Tibial artery (tissue), 4 donors: ENCODE measurements at regions not wholly inside any gene's neighbourhood (a gene's known extent, or its start where the extent isn't known, plus 50 kb on each side); places are given as distances from the start of the nearest gene placed in this dataset.

Experiments used
- DNase-seq, 2 donors: peaks; one replicate each; pipeline ENCODE4 v3.0.0-alpha.2; 2019
- H3K27ac ChIP-seq, 2 donors: fragments of 200-600 bp; sonication (generic) in 1 of 2; 1 replicate in 1 of 2; 2 replicates in 1 of 2; pipeline ENCODE4 v1.5.1; 2018 to 2019; ENCODE audit warnings: mild to moderate bottlenecking in 1 of 2
- H3K27me3 ChIP-seq, 2 donors: fragments of 200-600 bp; sonication (generic) in 1 of 2; one replicate each; pipeline versions ENCODE4 v1.5.1 to v1.6.0; 2016 to 2019
- H3K36me3 ChIP-seq, 3 donors: fragments of 200-600 bp; sonication (generic) in 2 of 3; one replicate each; pipeline ENCODE4 v1.5.1; 2016 to 2019; ENCODE audit warnings: mild to moderate bottlenecking in 2 of 3
- H3K4me1 ChIP-seq, 4 donors: fragments of 200-600 bp; sonication (generic) in 2 of 4; 1 replicate in 3 of 4; 2 replicates in 1 of 4; pipeline ENCODE4 v1.5.1; 2016 to 2019
- H3K4me3 ChIP-seq, 2 donors: fragments of 200-600 bp; sonication (generic) in 1 of 2; 1 replicate in 1 of 2; 2 replicates in 1 of 2; pipeline ENCODE4 v1.5.1; 2018 to 2019; ENCODE audit warnings: mild to moderate bottlenecking in 2 of 2
- H3K9me3 ChIP-seq, 3 donors: fragments of 200-600 bp; sonication (generic) in 1 of 3; one replicate each; pipeline ENCODE4 v1.5.1; 2016 to 2019
- CTCF ChIP-seq, 2 experiments: fragments of 200-600 bp in 1 of 2; fragments of 450-650 bp in 1 of 2; IDR thresholded peaks; one replicate each; pipeline ENCODE4 v1.5.1; 2017 to 2019; ENCODE audit warnings: antibody characterized with exemption in 2 of 2, mild to moderate bottlenecking in 1 of 2, moderate library complexity in 1 of 2
- intact Hi-C: fragments of 100-400 bp; cut with DNase I; formaldehyde crosslinking; loops from one replicate; pipeline ENCODE4 v1.15.0; 2023; ENCODE audit warnings: low total_unique reads

- Histone ChIP-seq H3K4me1 (peaks cover 0 to 45% (median 11%) of the 10 kb centered on the region in 4 donors), H3K4me3 (no peak overlapping the region), H3K27me3 (no peaks in the 10 kb centered on the region), H3K27ac (no peak overlapping the region), H3K36me3 (no peaks in the 10 kb centered on the region), H3K9me3 (peaks cover 0 to 7% (median 0%) of the 10 kb centered on the region in 3 donors)
- intact Hi-C loops: no loop called here
- no peak for TF ChIP-seq CTCF (IDR thresholded peaks at IDR 0.05)
- DNase-seq: no peak
Observed at GRCh38 chr6:4584801-4585200, 191.4 kb upstream of the CDYL start.

GRCh38 chr6:4582506-4583417 is 193.4 kb upstream of the CDYL start:
- DNase-seq: no peak
- peak overlapping the region; percentile 14 to 51 for H3K27ac ChIP-seq
- no peak for TF ChIP-seq CTCF (IDR thresholded peaks at IDR 0.05)
- no peaks in the 10 kb centered on the region for H3K27me3 ChIP-seq
- no peaks in the 10 kb centered on the region for H3K36me3 ChIP-seq
- H3K4me3 ChIP-seq: no peak overlapping the region
- intact Hi-C loops: no loop called here
- peaks cover 0 to 7% (median 0%) of the 10 kb centered on the region in 3 donors for H3K9me3 ChIP-seq
- peaks cover 0 to 47% (median 13%) of the 10 kb centered on the region in 4 donors for H3K4me1 ChIP-seq

- TF ChIP-seq CTCF (IDR thresholded peaks at IDR 0.05): no peak
- intact Hi-C loops: no loop called here
- no peak for DNase-seq
- H3K9me3 ChIP-seq: peaks cover 0 to 7% (median 0%) of the 10 kb centered on the region in 3 donors
- peaks cover 0 to 47% (median 18%) of the 10 kb centered on the region in 4 donors for H3K4me1 ChIP-seq
- H3K4me3 ChIP-seq: no peak overlapping the region
- H3K36me3 ChIP-seq: no peaks in the 10 kb centered on the region
- peak overlapping the region; percentile 14 to 51 for H3K27ac ChIP-seq
- H3K27me3 ChIP-seq: no peaks in the 10 kb centered on the region
Observed at GRCh38 chr6:4581468-4582385, 194.5 kb upstream of the CDYL start.

- Histone ChIP-seq H3K27ac (no peak overlapping the region), H3K36me3 (no peaks in the 10 kb centered on the region), H3K4me1 (peaks cover 0 to 39% (median 18%) of the 10 kb centered on the region in 4 donors), H3K27me3 (no peaks in the 10 kb centered on the region), H3K4me3 (no peak overlapping the region), H3K9me3 (peaks cover 0 to 7% (median 0%) of the 10 kb centered on the region in 3 donors)
- DNase-seq: no peak
- TF ChIP-seq CTCF (IDR thresholded peaks at IDR 0.05): no peak
- intact Hi-C loops: no loop called here
Observed at GRCh38 chr6:4580361-4580760, 195.8 kb upstream of the CDYL start.

- H3K27ac ChIP-seq: peak overlapping the region in 1 of 2 donors; percentile 20
Observed at GRCh38 chr6:4577406-4577805, 198.8 kb upstream of the CDYL start.

More at GRCh38 chr6:4577406-4577805, 198.8 kb upstream of the CDYL start:
- Histone ChIP-seq H3K27me3 (no peaks in the 10 kb centered on the region), H3K4me3 (no peak overlapping the region), H3K36me3 (no peaks in the 10 kb centered on the region), H3K4me1 (peaks cover 0 to 25% (median 13%) of the 10 kb centered on the region in 4 donors), H3K9me3 (peaks cover 0 to 7% (median 0%) of the 10 kb centered on the region in 3 donors)
- no peak for TF ChIP-seq CTCF (IDR thresholded peaks at IDR 0.05)
- intact Hi-C loops: no loop called here
- no peak for DNase-seq
